HepG2 (cell line): ENCODE measurements at regions not wholly inside any gene's neighbourhood (a gene's known extent, or its start where the extent isn't known, plus 50 kb on each side); places are given as distances from the start of the nearest gene placed in this dataset.

Experiments
- ATAC-seq: fragments of 200-7000 bp; cut with Tn5 transposase; 3 replicates; pipeline ENCODE4 v1.9.1; 2020; ENCODE audit warnings: mild to moderate bottlenecking, moderate library complexity
- BruUV-seq: library from RNA; stranded (reverse); fragments of 400-500 nt; replicated peaks from 2 replicates; lab custom pipeline; 2021; lab: Mats Ljungman, UMichigan
- CTCF ChIA-PET: fragments of 300-600 bp; formaldehyde crosslinking; extraction: SDS; loops from one replicate; lab custom pipeline; 2021; ENCODE audit warnings: low total read pairs, inconsistent platforms, low intra/inter-chr PET ratio; lab: Yijun Ruan, JAX
- POLR2A ChIA-PET: fragments of 350-600 bp; sonication (Branson Sonifier 250); formaldehyde crosslinking; loops from one replicate; lab custom pipeline; 2020; ENCODE audit warnings: antibody characterized with exemption, inconsistent platforms; lab: Yijun Ruan, JAX
- DNase-seq: peaks from one replicate; pipeline ENCODE4 v3.0.0-alpha.2; 2015; ENCODE audit warnings: low spot score
- FAIRE-seq: peaks from 3 replicates; lab custom pipeline; 2011; peaks lifted over from hg19 to GRCh38; lab: Jason Lieb, UNC
- H2AFZ ChIP-seq: one replicate; pipeline ENCODE4 v1.6.1; 2011; ENCODE audit warnings: low read length, inconsistent platforms
- H3K27ac ChIP-seq: fragments of 300-600 bp; 3 replicates; pipeline ENCODE4 v1.8.0; 2011; ENCODE audit warnings: mixed run types, mild to moderate bottlenecking, mixed read lengths, low read length, inconsistent platforms; ENCODE audit not compliant: insufficient read depth; ENCODE audit errors: extremely low read length
- H3K27me3 ChIP-seq, 2 experiments: fragments of 200-600 bp in 1 of 2; 2 replicates in 1 of 2; 3 replicates in 1 of 2; pipeline versions ENCODE4 v1.6.0 to v1.8.0; 2011; ENCODE audit warnings: low read length in 2 of 2, mild to moderate bottlenecking in 2 of 2, moderate library complexity in 2 of 2, inconsistent platforms in 1 of 2; ENCODE audit not compliant: insufficient read depth in 2 of 2, control insufficient read depth in 1 of 2
- H3K36me3 ChIP-seq, 2 experiments: fragments of 200-600 bp in 1 of 2; replicated peaks in 1 of 2; 2 replicates in 1 of 2; 3 replicates in 1 of 2; pipeline versions ENCODE4 v1.5.1 to v1.8.0; 2011; ENCODE audit warnings: low read length in 2 of 2, inconsistent platforms in 1 of 2; ENCODE audit not compliant: insufficient read depth in 2 of 2, control insufficient read depth in 1 of 2
- H3K4me1 ChIP-seq: 2 replicates; pipeline ENCODE4 v1.5.1; 2012; ENCODE audit warnings: low read length, inconsistent platforms; ENCODE audit not compliant: insufficient read depth
- H3K4me2 ChIP-seq: 2 replicates; pipeline ENCODE4 v1.6.0; 2011; ENCODE audit warnings: low read depth, low read length, inconsistent platforms
- H3K4me3 ChIP-seq, 3 experiments: fragments of 200-600 bp in 1 of 3; sonication (generic), shearing (Covaris generic) in 1 of 3; replicated peaks in 1 of 3; 2 replicates each; pipeline ENCODE4 v1.5.1; 2011 to 2016; ENCODE audit warnings: low read length in 3 of 3, inconsistent platforms in 2 of 3, low read depth in 2 of 3, mild to moderate bottlenecking in 2 of 3, control low read depth in 1 of 3, mixed read lengths in 1 of 3; ENCODE audit not compliant: insufficient read depth in 1 of 3
- H3K79me2 ChIP-seq: one replicate; pipeline ENCODE4 v1.6.1; 2011; ENCODE audit warnings: low read length, inconsistent platforms; ENCODE audit not compliant: insufficient read depth
- H3K9ac ChIP-seq: 2 replicates; pipeline ENCODE4 v1.6.0; 2011; ENCODE audit warnings: mild to moderate bottlenecking, low read depth, low read length, inconsistent platforms; ENCODE audit not compliant: insufficient read depth
- H3K9me3 ChIP-seq: 2 replicates; pipeline ENCODE4 v1.5.1; 2012; ENCODE audit warnings: mild to moderate bottlenecking, low read length
- H4K20me1 ChIP-seq: 2 replicates; pipeline ENCODE4 v1.6.0; 2011; ENCODE audit warnings: inconsistent platforms, mild to moderate bottlenecking, low read length, moderate library complexity; ENCODE audit not compliant: insufficient read depth
- BORCS8-MEF2B ChIP-seq: sonication (generic); formaldehyde crosslinking; IDR thresholded peaks from 2 replicates; pipeline ENCODE4 v1.8.0; 2022; ENCODE audit warnings: mild to moderate bottlenecking, missing genetic modification reagents
- CBX2 ChIP-seq, 2 experiments: fragments of 200-600 bp in 1 of 2; sonication (generic); formaldehyde crosslinking in 1 of 2; IDR thresholded peaks; 2 replicates each; pipeline versions ENCODE4 v1.7.0 to v1.8.1; 2018 to 2022; ENCODE audit warnings: low read depth in 2 of 2, low read length in 1 of 2, mild to moderate bottlenecking in 1 of 2, missing genetic modification reagents in 1 of 2
- CENPT ChIP-seq: sonication (generic); formaldehyde crosslinking; IDR thresholded peaks from 2 replicates; pipeline ENCODE4 v1.8.0; 2022; ENCODE audit warnings: low read depth, mild to moderate bottlenecking, moderate library complexity, missing genetic modification reagents
- FOSL2 ChIP-seq: sonication (generic); formaldehyde crosslinking; IDR thresholded peaks from 2 replicates; pipeline ENCODE4 v1.4.0; 2020; ENCODE audit warnings: missing genetic modification reagents
- HNF4A ChIP-seq: sonication (generic); formaldehyde crosslinking; IDR thresholded peaks from 2 replicates; pipeline ENCODE4 v1.4.0; 2020; ENCODE audit warnings: missing genetic modification reagents
- HOXA7 ChIP-seq: sonication (generic); formaldehyde crosslinking; IDR thresholded peaks from 2 replicates; pipeline ENCODE4 v1.8.1; 2022; ENCODE audit warnings: mild to moderate bottlenecking, missing genetic modification reagents, moderate library complexity
- ISL2 ChIP-seq: sonication (generic); formaldehyde crosslinking; IDR thresholded peaks from 2 replicates; pipeline ENCODE4 v1.5.0; 2020; ENCODE audit warnings: missing genetic modification reagents
- ONECUT2 ChIP-seq: sonication (generic); formaldehyde crosslinking; IDR thresholded peaks from 2 replicates; pipeline ENCODE4 v1.4.0; 2020; ENCODE audit warnings: missing genetic modification reagents
- POLR2AphosphoS5 ChIP-seq: IDR thresholded peaks from 2 replicates; pipeline ENCODE4 v1.6.1; 2012; ENCODE audit warnings: low read depth, low read length
- PRPF4 ChIP-seq: fragments of 200-400 bp; formaldehyde crosslinking; IDR thresholded peaks from 2 replicates; pipeline ENCODE4 v1.6.1; 2016; ENCODE audit warnings: low read length, low read depth; ENCODE audit not compliant: poor library complexity, severe bottlenecking
- SIX1 ChIP-seq: sonication (generic); formaldehyde crosslinking; IDR thresholded peaks from 2 replicates; pipeline ENCODE4 v1.4.0; 2020; ENCODE audit warnings: missing genetic modification reagents, borderline replicate concordance
- TSC22D2 ChIP-seq: sonication (generic); formaldehyde crosslinking; IDR thresholded peaks from 2 replicates; pipeline ENCODE4 v1.5.1; 2020; ENCODE audit warnings: missing genetic modification reagents, mild to moderate bottlenecking, borderline replicate concordance
- ZNF101 ChIP-seq: sonication (generic); formaldehyde crosslinking; IDR thresholded peaks from 2 replicates; pipeline ENCODE4 v1.4.0; 2020; ENCODE audit warnings: mild to moderate bottlenecking, low read depth, missing genetic modification reagents, borderline replicate concordance
- ZNF432 ChIP-seq: sonication (generic); formaldehyde crosslinking; IDR thresholded peaks from 2 replicates; pipeline ENCODE4 v1.5.0; 2020; ENCODE audit warnings: missing genetic modification reagents, mild to moderate bottlenecking, borderline replicate concordance
- ZNF550 ChIP-seq: sonication (generic); formaldehyde crosslinking; IDR thresholded peaks from 2 replicates; pipeline ENCODE4 v1.4.0; 2020; ENCODE audit warnings: mild to moderate bottlenecking, missing genetic modification reagents, borderline replicate concordance
- ZNF577 ChIP-seq: sonication (generic); formaldehyde crosslinking; IDR thresholded peaks from 2 replicates; pipeline ENCODE4 v1.4.0; 2020; ENCODE audit warnings: mild to moderate bottlenecking, low read depth, missing genetic modification reagents, borderline replicate concordance
- ZNF615 ChIP-seq: sonication (generic); formaldehyde crosslinking; IDR thresholded peaks from 2 replicates; pipeline ENCODE4 v1.5.0; 2020; ENCODE audit warnings: mild to moderate bottlenecking, missing genetic modification reagents, borderline replicate concordance
- ZNF788 ChIP-seq: sonication (generic); formaldehyde crosslinking; IDR thresholded peaks from 2 replicates; pipeline ENCODE4 v1.5.0; 2020; ENCODE audit warnings: mild to moderate bottlenecking, missing genetic modification reagents, borderline replicate concordance
- ZSCAN21 ChIP-seq: sonication (generic); formaldehyde crosslinking; IDR thresholded peaks from 2 replicates; pipeline ENCODE4 v1.8.0; 2022; ENCODE audit warnings: mild to moderate bottlenecking, missing genetic modification reagents, moderate library complexity, borderline replicate concordance
- WGBS: methylation state at CpG from one replicate; pipeline ENCODE4 v1.1.6; 2017; ENCODE audit warnings: low lambda C conversion rate; 5-methylcytosine and 5-hydroxymethylcytosine counted together
- in situ Hi-C: cut with HindIII; loops from 2 replicates; pipeline ENCODE4 v1.10.0; 2017; ENCODE audit warnings: low pct_unique_long_range_greater_than_20kb; ENCODE audit not compliant: extremely low pct_ligation_motif_present
- intact Hi-C: fragments of 100-400 bp; cut with micrococcal nuclease; formaldehyde crosslinking; loops from one replicate; pipeline ENCODE4 v1.10.0; 2022; ENCODE audit not compliant: unreplicated experiment
- TF ChIP-seq, protein P1 (sequence below): conservative IDR thresholded peaks from 2 replicates; pipeline ENCODE4 v1.6.1; 2018; ENCODE audit warnings: missing genetic modification reagents
- TF ChIP-seq, protein P2 (sequence below): sonication (generic); formaldehyde crosslinking; IDR thresholded peaks from 2 replicates; pipeline ENCODE4 v1.5.0; 2020; ENCODE audit warnings: mild to moderate bottlenecking, missing genetic modification reagents

DNA sequence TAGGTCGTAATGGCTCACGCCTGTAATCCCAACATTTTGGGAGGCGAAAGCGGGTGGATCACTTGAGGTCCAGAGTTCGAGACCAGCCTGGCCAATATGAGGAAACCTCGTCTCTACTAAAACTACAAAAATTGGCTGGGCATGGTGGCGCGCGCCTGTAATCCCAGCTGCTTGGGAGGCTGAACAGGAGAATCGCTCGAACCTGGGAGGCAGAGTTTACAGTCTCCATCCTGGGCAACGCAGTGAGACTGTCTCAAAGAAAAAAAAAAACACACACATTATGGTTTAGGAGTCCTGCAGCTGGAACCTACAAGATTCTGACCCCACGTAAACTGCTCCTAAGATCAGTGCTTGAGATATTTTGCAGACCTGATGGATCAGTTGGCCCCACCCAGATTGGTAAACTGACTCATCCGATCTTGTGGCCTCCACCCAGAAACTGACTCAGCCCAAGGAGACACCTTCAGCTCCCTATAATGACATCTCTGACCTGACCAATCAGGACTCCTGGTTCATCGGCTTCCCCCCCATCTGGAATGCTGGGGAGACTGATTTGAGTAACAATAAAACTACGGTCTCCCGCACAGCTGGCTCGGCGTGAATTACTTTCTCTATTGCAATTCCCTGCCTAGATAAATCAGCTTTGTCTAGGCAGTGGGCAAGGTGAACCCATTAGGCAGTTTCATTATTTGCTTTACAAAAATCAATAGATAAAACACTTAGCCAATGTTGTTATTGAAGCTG is 96.2 kb upstream of the BTN3A2 start:
- Histone ChIP-seq H3K4me2 (peak overlapping the region; percentile 59), H3K27ac (no peak overlapping the region), H4K20me1 (no peaks in the 10 kb centered on the region), H3K36me3 (no peaks in the 10 kb centered on the region), H2AFZ (no peak overlapping the region), H3K4me3 (no peak overlapping the region), H3K9me3 (no peaks in the 10 kb centered on the region), H3K9ac (no peak overlapping the region), H3K79me2 (no peaks in the 10 kb centered on the region), H3K4me1 (peaks cover 36% of the 10 kb centered on the region), H3K27me3 (peaks cover 4 to 14% of the 10 kb centered on the region in 2 experiments; a peak in 2 of 5 replicates)
- intact Hi-C loops, result no loop called here
- CTCF ChIA-PET, result no interaction called here
- 68% methylated on average over 19 of the region's 19 CpGs for WGBS
- ATAC-seq (no peak; the same call in 2 of the 3 replicates), DNase-seq (peak; percentile 22), FAIRE-seq (no peak)
- in situ Hi-C loops, result no loop called here
- POLR2A ChIA-PET, result interaction anchor here (1.0 kb wide), 1 partner anchor 11 kb away, joined by 3 read pairs; no protein-coding TSS in a partner anchor
- BruUV-seq, result no TSS peak
- TF ChIP-seq HOXA7 (no peak), ISL2 (CRISPR knock-in tag) (peak; percentile 48; the same call in 1 of the 2 replicates), POLR2AphosphoS5 (no peak), ZNF432 (CRISPR knock-in tag) (no peak), FOSL2 (CRISPR knock-in tag) (0 out of 2 replicates have a peak, but pooled peaks have one; percentile 16), ZNF788 (CRISPR knock-in tag) (no peak), PRPF4 (no peak), CENPT (CRISPR knock-in tag) (no peak), ZNF101 (CRISPR knock-in tag) (no peak), SIX1 (CRISPR knock-in tag) (no peak), ZNF550 (CRISPR knock-in tag) (no peak), ZSCAN21 (no peak), ZNF615 (CRISPR knock-in tag) (no peak), CBX2 (IDR thresholded peaks at IDR 0.05; ENCODE audit: low read depth, low read length) (no peak), CBX2 (CRISPR knock-in tag; IDR thresholded peaks at IDR 0.05; ENCODE audit: low read depth) (no peak), HNF4A (CRISPR knock-in tag) (0 out of 2 replicates have a peak, but pooled peaks have one; percentile 9), BORCS8-MEF2B (CRISPR knock-in tag) (0 out of 2 replicates have a peak, but pooled peaks have one; percentile 49), ONECUT2 (peak; percentile 86), TSC22D2 (CRISPR knock-in tag) (no peak), ZNF577 (no peak)
- TF ChIP-seq, protein P1, sequence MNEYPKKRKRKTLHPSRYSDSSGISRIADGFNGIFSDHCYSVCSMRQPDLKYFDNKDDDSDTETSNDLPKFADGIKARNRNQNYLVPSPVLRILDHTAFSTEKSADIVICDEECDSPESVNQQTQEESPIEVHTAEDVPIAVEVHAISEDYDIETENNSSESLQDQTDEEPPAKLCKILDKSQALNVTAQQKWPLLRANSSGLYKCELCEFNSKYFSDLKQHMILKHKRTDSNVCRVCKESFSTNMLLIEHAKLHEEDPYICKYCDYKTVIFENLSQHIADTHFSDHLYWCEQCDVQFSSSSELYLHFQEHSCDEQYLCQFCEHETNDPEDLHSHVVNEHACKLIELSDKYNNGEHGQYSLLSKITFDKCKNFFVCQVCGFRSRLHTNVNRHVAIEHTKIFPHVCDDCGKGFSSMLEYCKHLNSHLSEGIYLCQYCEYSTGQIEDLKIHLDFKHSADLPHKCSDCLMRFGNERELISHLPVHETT (CRISPR knock-in tag), result no peak
- TF ChIP-seq, protein P2, sequence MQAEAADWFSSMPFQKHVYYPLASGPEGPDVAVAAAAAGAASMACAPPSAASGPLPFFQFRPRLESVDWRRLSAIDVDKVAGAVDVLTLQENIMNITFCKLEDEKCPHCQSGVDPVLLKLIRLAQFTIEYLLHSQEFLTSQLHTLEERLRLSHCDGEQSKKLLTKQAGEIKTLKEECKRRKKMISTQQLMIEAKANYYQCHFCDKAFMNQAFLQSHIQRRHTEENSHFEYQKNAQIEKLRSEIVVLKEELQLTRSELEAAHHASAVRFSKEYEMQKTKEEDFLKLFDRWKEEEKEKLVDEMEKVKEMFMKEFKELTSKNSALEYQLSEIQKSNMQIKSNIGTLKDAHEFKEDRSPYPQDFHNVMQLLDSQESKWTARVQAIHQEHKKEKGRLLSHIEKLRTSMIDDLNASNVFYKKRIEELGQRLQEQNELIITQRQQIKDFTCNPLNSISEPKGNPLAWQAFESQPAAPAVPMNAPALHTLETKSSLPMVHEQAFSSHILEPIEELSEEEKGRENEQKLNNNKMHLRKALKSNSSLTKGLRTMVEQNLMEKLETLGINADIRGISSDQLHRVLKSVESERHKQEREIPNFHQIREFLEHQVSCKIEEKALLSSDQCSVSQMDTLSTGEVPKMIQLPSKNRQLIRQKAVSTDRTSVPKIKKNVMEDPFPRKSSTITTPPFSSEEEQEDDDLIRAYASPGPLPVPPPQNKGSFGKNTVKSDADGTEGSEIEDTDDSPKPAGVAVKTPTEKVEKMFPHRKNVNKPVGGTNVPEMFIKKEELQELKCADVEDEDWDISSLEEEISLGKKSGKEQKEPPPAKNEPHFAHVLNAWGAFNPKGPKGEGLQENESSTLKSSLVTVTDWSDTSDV (CRISPR knock-in tag), result no peak
